ENCODE measurements at regions not wholly inside any gene's neighbourhood (a gene's known extent, or its start where the extent isn't known, plus 50 kb on each side); places are given as distances from the start of the nearest gene placed in this dataset.

GRCh38 chr2:17235167-17235566 lies 283.1 kb downstream of the RAD51AP2 start:
- TF ChIP-seq CTCF (IDR thresholded peaks at IDR 0.05; ENCODE audit: low read depth, low read length) = no peak
- no peak for TF ChIP-seq MYC (IDR thresholded peaks at IDR 0.05; ENCODE audit: low read depth, low read length)
- TF ChIP-seq POLR2A (IDR thresholded peaks at IDR 0.05; ENCODE audit: extremely low read depth, insufficient read length) = no peak
